PFSK-1 (cell line): ENCODE measurements at regions not wholly inside any gene's neighbourhood (a gene's known extent, or its start where the extent isn't known, plus 50 kb on each side); places are given as distances from the start of the nearest gene placed in this dataset.

Source experiments
- FOXP2 ChIP-seq: optimal IDR thresholded peaks from 2 replicates; pipeline ENCODE3; 2011; ENCODE audit warnings: borderline replicate concordance, control low read depth, inconsistent platforms; ENCODE audit not compliant: insufficient read depth; ENCODE audit errors: extremely low read length, extremely low read depth
- POLR2AphosphoS5 ChIP-seq: IDR thresholded peaks from 2 replicates; pipeline ENCODE4 v1.6.1; 2012; ENCODE audit warnings: low read depth, mild to moderate bottlenecking, control low read depth, low read length, moderate library complexity
- SIN3A ChIP-seq: IDR thresholded peaks from 2 replicates; pipeline ENCODE4 v1.6.1; 2012; ENCODE audit warnings: mild to moderate bottlenecking, low read length, moderate library complexity, borderline replicate concordance; ENCODE audit not compliant: insufficient read depth
- TAF1 ChIP-seq: IDR thresholded peaks from 2 replicates; pipeline ENCODE4 v1.6.1; 2012; ENCODE audit warnings: low read length, control low read depth, borderline replicate concordance; ENCODE audit not compliant: insufficient read depth
- TF ChIP-seq, protein P1 (sequence below), 2 experiments: IDR thresholded peaks; 2 replicates each; pipeline versions ENCODE4 v1.6.1 to v1.8.0; 2011 to 2012; ENCODE audit warnings: low read depth in 2 of 2, low read length in 2 of 2, control low read depth in 1 of 2, inconsistent platforms in 1 of 2, mild to moderate bottlenecking in 1 of 2, moderate library complexity in 1 of 2; ENCODE audit not compliant: insufficient read depth in 1 of 2

DNA sequence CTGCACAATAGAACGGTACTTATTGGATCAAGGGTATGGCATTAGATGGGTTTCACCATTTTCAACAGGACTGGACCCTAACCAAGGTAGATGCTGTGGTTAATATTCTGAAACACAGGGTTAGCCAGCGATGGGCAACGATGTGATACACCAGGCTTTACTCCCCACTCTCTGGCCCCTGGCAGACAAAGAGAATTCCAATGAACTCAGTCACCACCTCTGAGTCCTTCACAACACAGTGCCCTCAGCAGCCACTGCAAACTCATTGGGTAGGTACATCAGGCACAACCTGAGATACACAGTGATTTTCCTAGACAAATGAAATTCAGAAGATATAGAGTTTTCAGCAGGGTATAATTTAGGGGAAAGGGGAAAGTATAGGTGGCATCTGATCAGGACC is 634.5 kb downstream of the ZEB2 start:
- TF ChIP-seq SIN3A, result no peak
- no peak for TF ChIP-seq POLR2AphosphoS5
- TF ChIP-seq TAF1, result no peak
- TF ChIP-seq, protein P1, sequence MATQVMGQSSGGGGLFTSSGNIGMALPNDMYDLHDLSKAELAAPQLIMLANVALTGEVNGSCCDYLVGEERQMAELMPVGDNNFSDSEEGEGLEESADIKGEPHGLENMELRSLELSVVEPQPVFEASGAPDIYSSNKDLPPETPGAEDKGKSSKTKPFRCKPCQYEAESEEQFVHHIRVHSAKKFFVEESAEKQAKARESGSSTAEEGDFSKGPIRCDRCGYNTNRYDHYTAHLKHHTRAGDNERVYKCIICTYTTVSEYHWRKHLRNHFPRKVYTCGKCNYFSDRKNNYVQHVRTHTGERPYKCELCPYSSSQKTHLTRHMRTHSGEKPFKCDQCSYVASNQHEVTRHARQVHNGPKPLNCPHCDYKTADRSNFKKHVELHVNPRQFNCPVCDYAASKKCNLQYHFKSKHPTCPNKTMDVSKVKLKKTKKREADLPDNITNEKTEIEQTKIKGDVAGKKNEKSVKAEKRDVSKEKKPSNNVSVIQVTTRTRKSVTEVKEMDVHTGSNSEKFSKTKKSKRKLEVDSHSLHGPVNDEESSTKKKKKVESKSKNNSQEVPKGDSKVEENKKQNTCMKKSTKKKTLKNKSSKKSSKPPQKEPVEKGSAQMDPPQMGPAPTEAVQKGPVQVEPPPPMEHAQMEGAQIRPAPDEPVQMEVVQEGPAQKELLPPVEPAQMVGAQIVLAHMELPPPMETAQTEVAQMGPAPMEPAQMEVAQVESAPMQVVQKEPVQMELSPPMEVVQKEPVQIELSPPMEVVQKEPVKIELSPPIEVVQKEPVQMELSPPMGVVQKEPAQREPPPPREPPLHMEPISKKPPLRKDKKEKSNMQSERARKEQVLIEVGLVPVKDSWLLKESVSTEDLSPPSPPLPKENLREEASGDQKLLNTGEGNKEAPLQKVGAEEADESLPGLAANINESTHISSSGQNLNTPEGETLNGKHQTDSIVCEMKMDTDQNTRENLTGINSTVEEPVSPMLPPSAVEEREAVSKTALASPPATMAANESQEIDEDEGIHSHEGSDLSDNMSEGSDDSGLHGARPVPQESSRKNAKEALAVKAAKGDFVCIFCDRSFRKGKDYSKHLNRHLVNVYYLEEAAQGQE (IDR thresholded peaks at IDR 0.05; ENCODE audit: insufficient read depth in 1 of 2, low read depth in 2 of 2, low read length in 2 of 2), result no peak
- TF ChIP-seq FOXP2, result no peak
